GM10248 (cell line): ENCODE measurements at regions not wholly inside any gene's neighbourhood (a gene's known extent, or its start where the extent isn't known, plus 50 kb on each side); places are given as distances from the start of the nearest gene placed in this dataset.

ENCODE experiments used
- CTCF ChIA-PET: fragments of 300-600 bp; sonication (Branson Sonifier 250); formaldehyde crosslinking; extraction: SDS; loops from one replicate; lab custom pipeline; 2021; ENCODE audit warnings: antibody characterized with exemption; lab: Yijun Ruan, JAX
- POLR2A ChIA-PET: fragments of 350-650 bp; sonication (Branson Sonifier 250); formaldehyde crosslinking; extraction: SDS; loops from one replicate; lab custom pipeline; 2020; ENCODE audit warnings: antibody characterized with exemption; lab: Yijun Ruan, JAX
- DNase-seq: peaks from one replicate; pipeline ENCODE4 v3.0.0; 2012; ENCODE audit errors: extremely low spot score
- TF ChIP-seq, protein P1 (sequence below): IDR thresholded peaks from 2 replicates; pipeline ENCODE4 v1.5.1; 2012; ENCODE audit warnings: mild to moderate bottlenecking, low read depth; ENCODE audit errors: extremely low read depth, missing control alignments, control extremely low read depth

DNA sequence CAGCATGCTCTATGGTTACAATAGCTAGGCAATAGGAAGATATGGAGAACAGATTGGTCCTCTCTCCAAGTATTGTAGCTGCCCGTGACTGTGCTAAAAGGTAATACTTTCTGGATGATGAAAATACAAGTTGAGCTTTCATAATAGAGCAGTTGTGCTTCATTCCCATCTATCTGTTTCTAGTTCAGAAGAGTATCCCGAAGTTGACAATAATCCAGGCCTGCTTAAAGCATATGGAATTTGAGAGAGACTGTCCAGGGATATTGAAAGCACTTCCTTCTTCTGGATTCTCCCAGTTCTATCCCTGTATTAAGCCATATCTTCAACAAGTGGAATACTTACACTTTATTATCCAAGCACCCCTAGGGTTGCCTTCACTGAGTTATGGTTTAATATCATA is 350.4 kb downstream of the EFNA5 start:
- ChIA-PET CTCF (interaction anchor here (1.1 to 2.2 kb wide), 2 partner anchors 9 to 72 kb away, joined by 5 read pairs; no protein-coding TSS in a partner anchor), POLR2A (no interaction called here)
- no peak for DNase-seq
- TF ChIP-seq, protein P1, sequence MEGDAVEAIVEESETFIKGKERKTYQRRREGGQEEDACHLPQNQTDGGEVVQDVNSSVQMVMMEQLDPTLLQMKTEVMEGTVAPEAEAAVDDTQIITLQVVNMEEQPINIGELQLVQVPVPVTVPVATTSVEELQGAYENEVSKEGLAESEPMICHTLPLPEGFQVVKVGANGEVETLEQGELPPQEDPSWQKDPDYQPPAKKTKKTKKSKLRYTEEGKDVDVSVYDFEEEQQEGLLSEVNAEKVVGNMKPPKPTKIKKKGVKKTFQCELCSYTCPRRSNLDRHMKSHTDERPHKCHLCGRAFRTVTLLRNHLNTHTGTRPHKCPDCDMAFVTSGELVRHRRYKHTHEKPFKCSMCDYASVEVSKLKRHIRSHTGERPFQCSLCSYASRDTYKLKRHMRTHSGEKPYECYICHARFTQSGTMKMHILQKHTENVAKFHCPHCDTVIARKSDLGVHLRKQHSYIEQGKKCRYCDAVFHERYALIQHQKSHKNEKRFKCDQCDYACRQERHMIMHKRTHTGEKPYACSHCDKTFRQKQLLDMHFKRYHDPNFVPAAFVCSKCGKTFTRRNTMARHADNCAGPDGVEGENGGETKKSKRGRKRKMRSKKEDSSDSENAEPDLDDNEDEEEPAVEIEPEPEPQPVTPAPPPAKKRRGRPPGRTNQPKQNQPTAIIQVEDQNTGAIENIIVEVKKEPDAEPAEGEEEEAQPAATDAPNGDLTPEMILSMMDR = no peak

DNA sequence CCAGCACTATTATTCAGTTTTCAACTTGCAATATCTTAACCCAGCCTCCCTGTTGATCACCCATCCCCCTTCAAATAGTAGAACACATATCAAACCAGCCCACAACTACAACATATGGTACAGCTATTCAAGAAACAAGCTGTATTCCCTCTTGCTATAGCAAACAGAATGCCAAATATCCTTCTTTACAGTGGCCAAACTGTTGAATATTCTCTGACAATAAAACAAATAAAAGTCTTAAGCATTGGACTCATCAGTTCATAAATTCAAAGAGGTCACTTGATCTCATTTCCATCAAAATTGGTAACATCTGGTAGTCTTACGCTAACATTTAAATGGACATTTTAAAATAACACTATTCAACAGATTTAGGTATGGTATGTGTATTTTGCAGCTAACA is 350.8 kb downstream of the EFNA5 start:
- POLR2A ChIA-PET = no interaction called here
- CTCF ChIA-PET = interaction anchor here (1.1 to 2.2 kb wide), 2 partner anchors 9 to 71 kb away, joined by 5 read pairs; no protein-coding TSS in a partner anchor
- TF ChIP-seq, protein P1 = no peak
- no peak for DNase-seq

DNA sequence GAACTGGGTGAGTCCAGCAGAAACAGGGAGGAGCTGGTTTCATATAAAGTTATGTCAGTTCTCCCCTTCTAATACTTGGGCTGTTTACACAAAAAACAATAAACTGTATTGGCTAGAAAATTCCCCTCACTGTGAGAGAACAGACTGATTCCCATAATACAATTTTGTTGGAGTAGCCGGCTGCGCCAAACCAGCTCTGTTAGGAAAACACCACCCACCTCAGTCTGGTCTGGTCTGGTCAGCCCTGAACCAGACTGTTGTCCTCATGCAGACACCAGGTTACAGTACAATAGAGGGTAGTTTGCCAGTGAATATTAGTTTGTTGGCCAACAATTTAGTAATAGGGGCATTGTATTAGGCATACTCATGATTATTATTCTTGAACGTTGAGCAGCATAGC is 356.4 kb downstream of the EFNA5 start:
- DNase-seq = no peak
- POLR2A ChIA-PET = no interaction called here
- TF ChIP-seq, protein P1 = no peak
- CTCF ChIA-PET = interaction anchor here (1.9 kb wide), 1 partner anchor 12 kb away, joined by 4 read pairs; no protein-coding TSS in a partner anchor

DNA sequence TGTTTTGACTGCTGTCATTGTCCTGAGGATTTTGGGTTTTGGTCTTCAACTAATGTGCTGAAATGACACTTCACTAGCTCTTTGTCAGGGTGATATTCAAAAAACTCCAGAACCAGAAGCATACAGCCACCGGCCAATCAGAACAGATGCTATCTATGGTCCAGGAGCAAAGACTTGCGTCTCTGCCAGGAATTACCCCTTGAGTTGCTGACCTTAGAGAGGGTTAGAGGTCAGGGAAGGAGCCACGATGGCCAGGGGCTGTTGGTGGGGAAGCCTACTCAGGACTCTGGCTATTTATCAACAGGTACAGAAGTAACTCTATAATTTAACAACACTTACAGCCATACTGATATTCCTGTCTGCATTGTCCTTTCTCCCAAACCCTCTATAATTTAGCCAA is 356.8 kb downstream of the EFNA5 start:
- ChIA-PET POLR2A (no interaction called here), CTCF (interaction anchor here (1.9 kb wide), 1 partner anchor 13 kb away, joined by 4 read pairs; no protein-coding TSS in a partner anchor)
- TF ChIP-seq, protein P1 = no peak
- DNase-seq = no peak

DNA sequence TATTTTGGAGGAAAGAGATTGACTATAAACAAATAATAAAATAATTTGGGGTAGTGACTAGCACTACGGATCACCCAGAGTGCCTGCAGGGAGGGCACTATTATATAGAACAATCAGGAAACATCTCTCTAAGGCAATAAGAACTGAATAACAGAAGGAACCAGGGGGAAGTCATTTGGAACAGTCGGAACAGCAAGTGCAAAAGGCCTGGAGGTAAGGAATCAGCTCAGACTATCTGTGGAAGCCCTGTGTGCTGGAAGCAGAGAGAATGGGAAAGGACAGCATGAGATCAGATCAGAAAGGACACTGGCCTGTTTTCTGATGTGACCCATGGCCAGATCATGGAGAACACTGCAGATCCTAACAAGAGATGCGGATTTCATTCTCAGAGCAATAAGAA is 357.6 kb downstream of the EFNA5 start:
- no peak for DNase-seq
- ChIA-PET CTCF (interaction anchor here (0.9 to 1.9 kb wide), 4 partner anchors 8 to 259 kb away, joined by 3 to 4 read pairs (median 3); no protein-coding TSS in a partner anchor), POLR2A (no interaction called here)
- TF ChIP-seq, protein P1 = no peak

DNA sequence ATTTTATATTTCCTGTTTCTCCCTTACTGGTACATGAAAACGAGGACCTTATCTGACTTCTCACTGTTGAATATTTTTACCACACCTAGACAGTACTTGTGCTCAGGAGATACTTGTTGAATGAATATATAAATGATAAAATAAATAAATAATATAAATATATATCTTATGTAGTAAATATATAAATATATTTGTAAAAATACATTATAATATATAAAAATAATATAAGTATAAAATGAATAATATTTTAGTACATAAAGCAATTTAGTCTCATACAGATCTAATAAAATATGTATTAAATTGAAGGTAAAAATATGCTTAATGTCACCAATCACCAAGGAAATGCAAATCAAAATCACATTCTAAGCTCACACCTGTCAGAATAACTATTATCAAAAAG is 360.6 kb downstream of the EFNA5 start:
- POLR2A ChIA-PET = no interaction called here
- CTCF ChIA-PET = no interaction called here
- TF ChIP-seq, protein P1 = no peak
- DNase-seq = no peak

DNA sequence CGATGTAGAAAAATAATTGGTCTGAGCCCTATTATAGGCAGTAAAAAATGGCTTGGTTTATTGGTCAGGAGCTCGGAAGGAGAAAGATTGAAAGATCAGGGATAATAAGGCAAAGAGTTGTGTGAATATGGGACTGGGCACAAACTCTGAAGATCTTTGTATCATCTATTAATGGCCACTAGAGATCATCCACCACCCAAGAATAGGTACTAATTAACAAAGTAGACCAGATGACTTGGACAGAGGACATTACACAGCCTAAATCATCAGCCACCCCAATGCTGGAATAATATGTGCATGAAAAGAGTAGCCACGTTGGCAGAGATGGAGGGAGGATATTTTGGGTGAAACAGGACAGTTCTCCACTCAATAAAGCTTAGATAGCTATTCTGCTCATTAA is 364.1 kb downstream of the EFNA5 start:
- TF ChIP-seq, protein P1 = no peak
- ChIA-PET CTCF (interaction anchor here (0.6 to 1.7 kb wide), 7 partner anchors 9 to 266 kb away, joined by 3 to 7 read pairs (median 4); no protein-coding TSS in a partner anchor), POLR2A (no interaction called here)
- no peak for DNase-seq
